ENCODE measurements at regions not wholly inside any gene's neighbourhood (a gene's known extent, or its start where the extent isn't known, plus 50 kb on each side); places are given as distances from the start of the nearest gene placed in this dataset.

GRCh38 chr1:225709101-225709500, 56.2 kb upstream of the ENAH start:
- TF ChIP-seq CTCF (conservative IDR thresholded peaks at IDR 0.05) (no peak), ZFX (IDR thresholded peaks at IDR 0.05) (no peak)
